Stimulated activated naive CD4-positive, alpha-beta T cell (primary cell): ENCODE measurements at regions not wholly inside any gene's neighbourhood (a gene's known extent, or its start where the extent isn't known, plus 50 kb on each side); places are given as distances from the start of the nearest gene placed in this dataset.

Experiments used
- DNase-seq, 6 experiments: peaks; one replicate each; lab custom pipeline; 2025; lab: John Stamatoyannopoulos, UW

DNA sequence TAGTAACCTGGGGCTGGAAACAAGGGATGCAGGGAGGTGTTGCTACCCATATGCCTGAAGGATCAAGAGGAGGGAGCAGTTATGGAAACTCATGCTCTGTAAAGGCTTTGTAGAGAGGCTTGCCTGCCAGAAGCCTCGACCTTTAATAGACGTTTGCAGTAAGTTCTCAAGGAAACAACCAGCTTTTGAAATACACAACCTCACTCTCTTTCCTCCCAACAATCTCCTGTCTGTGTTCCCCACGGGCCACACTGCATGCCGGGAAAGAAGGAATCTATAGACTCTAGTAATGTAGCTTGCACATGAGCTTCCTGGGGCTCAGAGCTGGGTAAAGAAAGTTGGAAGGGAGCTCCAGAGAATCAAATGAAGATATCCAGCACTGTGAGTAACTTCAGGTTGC is 101.6 kb upstream of the PACRGL start:
- DNase-seq = no peak

DNA sequence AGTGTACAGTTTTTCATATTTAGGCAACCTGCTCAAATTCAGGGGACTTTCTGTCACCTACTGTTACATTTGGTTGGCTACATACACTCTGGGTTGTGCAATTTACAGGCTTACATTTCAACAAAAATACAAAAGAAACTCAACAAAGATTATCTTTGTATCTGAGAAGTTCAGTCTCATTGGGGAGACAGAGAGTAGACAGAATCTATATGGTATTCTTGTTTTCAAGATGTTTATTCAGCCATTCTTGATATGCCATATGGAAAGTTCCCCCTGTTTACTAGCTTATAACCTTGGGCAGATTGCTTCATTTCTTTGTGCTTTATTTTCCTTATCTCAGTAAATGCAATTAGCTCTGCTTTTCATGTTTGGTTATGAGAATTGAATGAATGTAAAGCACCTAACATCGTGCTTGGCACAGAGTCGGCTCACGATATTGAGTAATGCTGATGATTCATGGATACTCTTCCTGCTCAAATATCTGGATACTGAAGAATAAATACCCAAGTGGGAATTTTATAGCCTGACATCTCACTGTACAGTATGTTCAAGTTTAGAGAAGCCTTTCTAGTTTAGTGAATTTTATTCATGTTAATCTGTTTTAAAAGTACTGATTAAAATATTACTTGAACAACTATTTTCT is 96.5 kb upstream of the PACRGL start:
- DNase-seq = no peak

DNA sequence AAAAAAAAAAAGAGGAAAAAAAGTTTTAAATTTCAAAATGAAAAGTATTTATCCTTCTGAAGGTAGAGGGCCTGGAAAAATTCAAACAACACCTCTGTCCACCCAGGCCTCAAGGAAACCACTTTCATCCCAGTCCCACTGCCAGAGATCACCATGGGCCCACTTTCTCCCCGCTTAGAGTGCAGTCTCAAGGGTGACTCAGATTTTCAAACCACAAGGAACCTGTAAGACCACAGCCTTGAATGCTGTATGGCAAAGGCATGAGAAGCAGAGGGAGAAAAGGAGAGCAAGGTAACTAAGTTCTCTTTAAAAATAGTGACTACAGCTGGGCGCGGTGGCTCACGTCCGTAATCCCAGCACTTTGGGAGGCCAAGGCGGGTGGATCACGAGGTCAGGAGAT is 87.9 kb upstream of the PACRGL start:
- DNase-seq = no peak

DNA sequence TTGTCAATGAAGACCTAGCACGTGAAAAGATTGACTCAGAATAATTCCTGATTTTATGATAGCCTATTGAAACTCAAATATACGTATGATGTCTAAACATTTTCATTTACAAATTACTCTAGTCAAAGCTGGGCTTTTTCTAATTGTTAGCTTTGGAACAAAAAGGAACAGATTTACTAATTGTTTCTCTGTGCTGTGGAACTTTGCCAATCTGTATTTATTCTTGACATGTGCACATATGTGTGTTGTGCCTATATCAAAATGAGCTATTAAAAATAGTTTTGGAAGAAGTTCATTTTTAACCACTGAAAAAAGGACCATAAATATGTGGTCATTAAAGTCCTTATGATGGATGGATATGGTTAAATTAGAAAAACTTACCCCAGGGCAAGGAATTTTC is 85.4 kb upstream of the PACRGL start:
- DNase-seq = no peak

DNA sequence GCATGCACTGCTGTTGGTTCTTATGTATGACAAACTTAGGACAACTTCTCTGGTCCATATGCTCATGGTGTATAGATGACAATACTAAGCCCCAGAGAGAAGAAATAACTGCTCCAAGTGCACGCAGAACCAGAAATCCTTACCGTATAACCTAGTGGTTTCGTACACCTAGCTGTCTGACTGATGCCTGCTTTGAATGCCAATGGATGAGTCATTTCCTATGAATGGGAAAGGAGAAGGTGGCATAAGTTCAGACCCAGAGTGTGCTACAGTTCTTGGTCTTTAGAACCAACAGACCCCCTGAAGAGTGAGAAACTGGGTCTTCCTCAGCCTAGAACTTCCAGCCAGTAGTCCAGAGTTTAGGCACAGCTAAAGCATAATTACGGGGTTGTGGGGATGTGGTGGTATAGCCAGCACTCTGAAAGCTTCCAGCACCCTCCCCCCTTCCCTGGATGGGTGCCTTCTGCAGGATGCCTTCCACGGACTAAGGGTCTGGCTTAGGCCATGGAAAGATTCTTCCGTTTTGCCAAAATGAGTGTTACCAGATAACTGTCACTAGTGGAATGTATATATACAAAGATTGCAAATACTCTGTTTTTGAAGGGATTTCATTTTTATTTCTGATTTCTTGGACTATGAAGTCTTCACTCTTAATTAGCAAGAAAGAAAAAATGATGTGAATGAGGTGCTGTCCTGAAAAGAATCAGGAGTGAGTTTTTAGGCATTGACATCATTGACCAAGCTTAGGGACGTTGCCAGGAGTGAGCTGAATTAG is 84.6 kb upstream of the PACRGL start:
- no peak for DNase-seq

DNA sequence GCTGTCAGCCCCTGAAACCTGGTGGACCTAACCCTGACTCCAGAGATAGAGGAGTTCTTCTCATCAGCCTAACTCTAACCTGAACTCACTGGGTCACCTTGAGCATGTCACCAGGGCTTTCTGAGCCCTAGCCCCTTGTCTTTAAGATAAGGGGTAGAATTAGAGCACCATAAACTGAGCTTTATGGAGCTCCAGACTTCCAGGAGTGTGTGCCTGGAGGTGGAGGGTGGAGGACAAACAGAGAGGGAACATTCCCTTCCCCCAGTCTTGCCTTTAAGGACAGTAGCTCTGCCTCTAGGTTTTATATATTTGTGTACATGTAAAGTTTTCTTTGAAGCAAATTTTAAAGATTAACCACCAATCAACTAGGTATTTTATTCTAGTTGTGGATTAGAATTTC is 83.9 kb upstream of the PACRGL start:
- no peak for DNase-seq

DNA sequence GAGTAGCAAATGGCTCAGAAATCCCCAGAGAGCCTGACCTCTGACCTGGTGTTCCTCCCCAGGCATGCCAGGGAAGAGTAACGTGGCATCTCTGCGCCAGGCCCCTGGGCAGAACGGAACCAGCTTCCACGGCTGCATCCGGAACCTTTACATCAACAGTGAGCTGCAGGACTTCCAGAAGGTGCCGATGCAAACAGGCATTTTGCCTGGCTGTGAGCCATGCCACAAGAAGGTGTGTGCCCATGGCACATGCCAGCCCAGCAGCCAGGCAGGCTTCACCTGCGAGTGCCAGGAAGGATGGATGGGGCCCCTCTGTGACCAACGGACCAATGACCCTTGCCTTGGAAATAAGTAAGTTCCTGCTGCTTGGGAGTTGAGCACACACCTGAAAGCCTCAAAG is 83.4 kb upstream of the PACRGL start:
- DNase-seq = no peak

DNA sequence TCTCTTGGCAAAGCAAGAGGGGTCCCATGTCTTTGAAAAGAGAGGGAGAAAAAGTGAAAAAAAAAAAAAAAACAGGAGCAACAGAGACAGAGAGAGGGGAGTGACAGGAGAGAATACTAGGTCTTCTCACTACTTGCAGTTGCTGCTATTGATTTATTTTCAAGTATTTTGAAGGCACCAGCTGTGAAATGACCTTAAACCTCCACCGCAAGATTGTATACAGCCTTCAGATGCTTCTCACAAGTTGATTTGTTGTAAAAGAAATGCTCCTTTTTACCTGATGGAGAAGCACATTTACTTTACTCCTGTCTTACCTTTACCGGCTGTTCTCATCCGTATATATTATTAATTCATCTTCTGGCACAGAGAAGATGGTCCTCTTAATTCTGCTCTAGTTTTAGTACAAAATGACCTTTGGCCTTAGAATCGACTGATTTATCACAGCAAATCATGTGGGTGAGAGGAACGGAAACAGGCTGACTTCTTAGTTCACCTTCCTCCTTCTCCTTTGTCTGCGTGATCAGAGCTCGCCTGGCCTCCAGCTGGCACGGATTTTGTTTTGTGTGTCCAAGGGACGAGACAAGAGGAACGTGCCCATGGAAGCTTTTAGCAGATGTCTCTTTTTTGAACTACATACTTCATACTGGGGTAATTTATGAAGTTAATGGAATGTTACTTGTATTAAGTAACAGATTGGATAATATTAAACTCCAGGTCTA is 82.4 kb upstream of the PACRGL start:
- DNase-seq = no peak

DNA sequence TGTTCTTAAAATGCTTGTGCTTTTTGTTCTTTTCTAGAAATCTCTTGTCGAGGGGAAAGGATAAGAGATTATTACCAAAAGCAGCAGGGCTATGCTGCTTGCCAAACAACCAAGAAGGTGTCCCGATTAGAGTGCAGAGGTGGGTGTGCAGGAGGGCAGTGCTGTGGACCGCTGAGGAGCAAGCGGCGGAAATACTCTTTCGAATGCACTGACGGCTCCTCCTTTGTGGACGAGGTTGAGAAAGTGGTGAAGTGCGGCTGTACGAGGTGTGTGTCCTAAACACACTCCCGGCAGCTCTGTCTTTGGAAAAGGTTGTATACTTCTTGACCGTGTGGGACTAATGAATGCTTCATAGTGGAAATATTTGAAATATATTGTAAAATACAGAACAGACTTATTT is 81.5 kb upstream of the PACRGL start:
- DNase-seq = no peak

DNA sequence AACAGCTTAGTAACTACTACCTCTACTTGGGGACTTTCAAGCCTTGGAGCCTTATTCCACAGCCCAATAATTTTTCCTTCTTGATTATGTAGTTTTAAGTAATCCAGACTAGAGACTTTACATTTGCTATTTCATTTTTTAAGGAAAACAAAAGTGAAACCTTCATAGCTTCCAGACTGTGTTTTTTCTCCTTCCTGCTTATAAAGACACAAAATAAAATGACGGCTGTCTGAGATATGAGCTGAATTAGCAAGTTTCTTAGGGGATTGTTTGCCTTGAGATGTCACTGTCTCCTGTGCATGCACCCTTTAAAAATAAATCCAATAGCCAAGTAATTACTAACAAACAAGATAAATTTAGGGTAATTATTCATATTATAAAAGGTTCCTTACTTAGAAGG is 78.8 kb upstream of the PACRGL start:
- DNase-seq = no peak

DNA sequence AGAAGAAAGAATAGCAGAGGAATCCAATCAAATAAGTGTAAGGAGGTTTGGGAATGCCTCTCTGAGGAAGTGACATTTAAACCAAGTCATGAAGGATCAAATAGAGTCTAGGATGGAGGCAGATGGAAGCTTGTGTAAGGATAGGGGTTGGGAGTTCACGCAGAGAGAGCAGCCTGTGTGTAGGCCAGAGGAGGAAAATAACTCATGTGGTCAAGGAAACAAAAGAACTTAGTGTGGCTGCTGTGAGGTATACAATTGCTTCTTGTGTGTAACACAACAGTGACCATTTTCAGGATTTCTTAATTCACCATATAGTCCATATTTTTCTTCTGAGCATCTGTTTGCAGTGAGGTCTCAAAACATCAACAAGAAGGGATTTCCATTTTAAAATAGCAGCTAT is 77.6 kb upstream of the PACRGL start:
- no peak for DNase-seq

DNA sequence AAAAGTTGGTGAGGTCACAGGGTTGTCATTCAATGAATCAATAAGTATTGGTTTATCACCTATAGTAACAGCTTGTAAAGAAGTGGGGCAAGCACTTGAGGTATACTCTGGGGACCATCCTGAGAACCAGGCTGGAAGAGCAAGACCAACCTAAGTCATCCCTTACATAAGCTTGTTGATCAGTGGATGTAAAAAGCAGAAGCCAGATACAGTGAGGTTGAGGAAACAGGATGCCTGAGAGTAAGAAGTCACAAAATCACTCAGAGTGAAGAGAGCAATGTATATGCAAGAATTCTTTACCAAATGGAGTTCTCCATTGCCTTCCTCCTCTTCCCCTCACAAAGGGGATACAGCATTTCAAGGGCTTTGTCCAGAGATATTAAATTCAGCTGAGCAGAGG is 76.3 kb upstream of the PACRGL start:
- no peak for DNase-seq

DNA sequence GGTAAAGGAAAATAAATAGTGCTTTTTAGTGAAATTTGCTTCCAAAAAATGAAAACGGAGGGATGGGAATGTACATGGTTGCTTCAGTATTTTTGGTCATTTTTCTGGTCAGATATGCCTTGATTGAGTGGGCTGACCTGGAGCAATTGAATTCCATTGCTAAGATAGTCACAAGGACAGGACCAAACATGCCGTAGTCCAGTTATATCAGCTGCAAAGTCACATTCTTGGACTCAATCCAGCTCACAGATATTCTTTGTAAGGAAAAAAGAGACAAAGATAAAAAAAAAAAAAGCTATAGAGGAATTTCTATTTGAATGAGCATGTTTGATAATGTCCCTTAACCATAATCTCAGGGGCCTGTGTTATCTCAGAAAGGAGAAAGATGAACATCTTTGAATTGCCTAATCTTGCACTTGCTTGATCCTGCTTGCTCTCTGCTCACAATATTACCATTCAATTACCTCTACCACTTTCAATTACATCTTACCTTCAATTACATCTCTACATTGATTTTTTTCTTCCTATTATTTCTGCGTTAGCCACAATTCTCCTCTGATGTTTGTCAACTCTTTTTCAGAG is 75.4 kb upstream of the PACRGL start:
- DNase-seq = no peak

DNA sequence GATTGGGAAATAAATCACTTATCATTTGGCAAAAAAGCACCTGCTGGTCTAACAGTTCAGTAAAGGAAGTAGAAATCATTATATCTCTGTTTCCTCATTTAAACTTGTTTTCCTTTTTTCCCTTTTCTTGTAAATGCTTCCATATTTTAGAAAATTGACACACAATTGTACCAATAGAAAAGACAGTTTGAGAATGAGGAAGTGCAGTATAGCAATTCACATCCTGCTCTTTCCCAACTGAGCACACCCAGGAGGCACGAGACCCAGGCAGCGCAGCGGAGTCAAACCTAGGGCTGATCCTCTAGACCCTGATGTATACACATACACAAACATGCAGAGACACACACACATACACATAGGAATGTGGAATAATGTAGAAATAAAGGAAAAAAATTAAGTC is 74.8 kb upstream of the PACRGL start:
- DNase-seq = no peak

DNA sequence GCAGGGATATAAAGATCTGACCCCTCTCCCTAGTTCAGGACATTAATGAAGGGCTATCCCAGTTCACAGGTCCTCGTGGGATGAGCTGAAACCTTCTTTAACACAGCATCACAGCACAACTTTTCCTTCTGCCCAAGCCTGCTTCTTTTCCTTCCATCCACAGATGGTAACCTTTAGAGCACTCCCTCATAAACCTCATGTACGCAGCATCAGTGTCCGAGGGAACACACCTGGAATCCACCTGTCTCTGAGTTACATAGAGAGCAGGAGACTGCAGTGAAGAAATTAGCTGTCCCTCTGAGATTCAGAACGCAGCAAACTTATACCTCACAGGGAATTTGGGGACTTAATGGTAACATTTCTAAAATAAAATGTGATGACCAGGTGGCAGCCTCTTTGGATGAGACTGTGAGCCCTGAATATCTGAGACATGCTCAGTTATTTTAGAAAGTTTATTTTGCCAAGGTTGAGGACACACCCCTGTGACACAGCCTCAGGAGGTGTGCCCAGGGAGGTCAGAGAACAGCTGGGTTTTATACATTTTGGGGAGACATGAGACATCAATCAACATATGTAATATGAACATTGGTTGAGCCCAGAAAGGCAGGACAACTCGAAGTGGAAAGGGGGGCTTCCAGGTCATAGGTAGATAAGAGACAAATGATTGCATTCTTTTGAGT is 73.8 kb upstream of the PACRGL start:
- DNase-seq = no peak

DNA sequence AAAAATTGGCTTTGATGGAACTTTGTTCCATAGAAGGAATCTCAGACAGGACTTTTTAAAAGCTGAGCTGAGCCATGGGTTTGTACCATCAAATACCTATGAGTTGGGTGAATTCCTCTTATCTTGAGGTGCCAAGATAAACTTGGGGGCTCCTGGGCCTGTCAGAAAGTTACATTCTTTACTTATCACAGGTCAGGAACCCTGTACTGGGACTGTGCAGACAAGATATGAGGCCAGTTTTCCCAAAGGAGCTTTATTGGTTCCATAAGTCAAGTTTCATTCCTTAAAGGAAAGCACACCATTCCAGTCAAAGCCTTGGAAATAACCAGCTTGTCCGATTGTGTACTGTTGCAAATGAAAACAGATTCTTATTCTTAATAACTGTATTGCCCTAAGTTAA is 72.4 kb upstream of the PACRGL start:
- no peak for DNase-seq

DNA sequence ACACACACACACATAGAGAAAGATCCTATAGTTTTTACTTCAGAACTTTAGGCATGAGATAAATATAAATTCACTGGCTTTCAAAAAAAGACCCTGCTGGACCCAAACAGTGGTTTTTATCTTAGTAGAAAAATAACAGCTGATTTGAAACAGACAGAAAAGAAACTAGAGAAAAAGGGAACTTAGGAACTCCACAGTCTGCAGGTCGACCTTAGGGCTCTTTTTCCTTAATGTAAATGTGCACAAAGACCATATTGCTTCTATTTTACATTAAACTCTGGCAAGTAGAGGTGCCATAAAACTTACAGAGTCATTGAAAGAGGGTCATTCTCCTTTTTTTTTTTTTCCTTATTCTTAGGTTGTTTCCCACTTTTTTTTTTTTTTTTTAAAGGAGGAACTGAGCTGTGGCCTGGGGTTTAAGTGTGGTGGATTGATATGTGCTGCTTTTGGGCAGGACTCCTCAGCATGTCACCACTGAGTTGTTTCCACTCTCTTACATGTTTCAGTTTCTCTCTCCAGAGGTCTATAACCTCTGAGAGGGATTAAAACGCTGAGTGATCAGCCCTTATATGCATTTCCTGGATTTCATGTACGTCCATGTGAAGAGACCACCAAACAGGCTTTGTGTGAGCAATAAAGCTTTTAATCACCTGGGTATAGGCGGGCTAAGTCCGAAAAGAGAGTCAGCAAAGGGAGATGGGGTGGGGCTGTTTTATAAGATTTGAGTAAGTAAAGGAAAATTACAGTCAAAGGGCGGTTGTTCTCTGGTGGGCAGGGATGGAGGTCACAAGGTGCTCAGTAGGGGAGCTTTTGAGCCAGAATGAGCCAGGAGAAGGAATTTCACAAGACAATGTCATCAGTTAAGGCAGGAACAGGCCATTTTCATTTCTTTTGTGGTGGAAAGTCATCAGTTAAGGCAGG is 70.8 kb upstream of the PACRGL start:
- DNase-seq = no peak

DNA sequence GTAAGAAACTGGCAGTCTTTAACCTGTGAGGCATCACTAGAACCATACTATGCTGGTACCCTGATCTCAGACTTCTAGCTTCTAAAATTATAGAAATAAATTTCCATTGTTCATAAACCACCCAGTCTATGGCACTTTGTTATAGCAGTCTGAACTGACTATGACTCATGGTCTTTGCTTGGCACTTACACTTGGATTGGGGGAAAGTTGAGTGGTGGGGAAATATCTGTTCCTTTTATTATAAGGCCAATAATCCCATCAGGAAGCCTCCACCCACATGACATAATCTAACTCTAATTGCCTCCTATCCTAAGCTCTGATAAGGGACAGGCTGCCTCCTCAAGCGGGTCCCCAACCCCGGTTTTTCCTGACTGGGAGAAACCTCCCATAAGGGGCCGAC is 61.4 kb upstream of the PACRGL start:
- no peak for DNase-seq

DNA sequence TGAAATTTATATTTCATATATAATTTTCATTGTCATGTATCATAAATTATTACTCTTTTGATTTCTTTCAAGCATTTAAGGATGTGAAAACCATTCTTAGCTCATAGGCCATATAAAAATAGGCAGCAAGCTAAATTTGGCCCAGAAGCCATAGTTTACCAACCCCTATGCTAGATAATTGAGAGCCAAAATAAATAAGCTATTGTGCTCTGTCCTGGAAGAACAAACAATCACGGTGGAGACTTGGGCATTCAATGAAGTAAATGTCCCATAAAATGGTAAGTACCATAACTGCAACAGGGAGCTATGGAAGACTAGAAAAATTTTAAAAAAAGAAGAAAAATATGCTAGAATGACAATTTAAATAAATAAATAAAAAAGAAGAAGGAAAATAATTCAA is 60.9 kb upstream of the PACRGL start:
- DNase-seq = no peak

DNA sequence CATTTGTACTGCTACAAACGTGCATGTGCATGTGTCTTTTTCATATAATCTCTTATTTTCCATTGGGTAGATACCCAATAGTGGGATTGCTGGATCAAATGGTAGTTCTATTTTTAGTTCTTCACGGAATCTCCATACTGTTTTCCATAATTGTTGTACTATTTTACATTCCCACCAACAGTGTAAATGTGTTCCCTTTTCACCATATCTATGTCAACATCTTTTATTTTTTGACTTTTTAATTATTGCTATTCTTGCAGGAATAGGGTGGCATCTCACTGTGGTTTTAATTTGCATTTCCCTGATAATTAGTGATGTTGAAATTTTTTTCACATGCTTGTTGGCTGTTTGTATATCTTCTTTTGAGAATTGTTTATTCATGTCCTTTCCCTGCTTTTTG is 59.3 kb upstream of the PACRGL start:
- DNase-seq = no peak

DNA sequence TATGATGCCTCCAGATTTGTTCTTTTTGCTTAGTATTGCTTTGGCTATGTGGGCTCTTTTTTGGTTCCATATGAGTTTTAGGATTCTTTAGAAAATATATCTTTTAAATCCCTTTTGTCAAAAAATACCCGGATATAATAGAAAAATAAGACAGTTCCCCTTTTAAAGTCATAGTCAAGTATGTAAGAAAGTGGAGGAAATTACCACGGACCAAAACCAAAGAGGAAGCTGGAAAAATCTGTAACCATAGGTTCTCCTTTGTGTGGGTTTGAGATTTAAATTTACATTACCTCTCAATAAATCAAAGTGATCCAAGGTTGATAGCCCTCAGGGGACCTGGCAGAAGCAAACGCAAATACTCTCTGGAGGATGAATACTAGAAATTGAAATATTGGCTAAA is 58.3 kb upstream of the PACRGL start:
- no peak for DNase-seq
